ENCODE measurements at regions not wholly inside any gene's neighbourhood (a gene's known extent, or its start where the extent isn't known, plus 50 kb on each side); places are given as distances from the start of the nearest gene placed in this dataset.

- no peak for TF ChIP-seq POLR2A (IDR thresholded peaks at IDR 0.05)
- no peak for TF ChIP-seq CTCF (IDR thresholded peaks at IDR 0.05)
- TF ChIP-seq POLR2AphosphoS5 (IDR thresholded peaks at IDR 0.05): no peak
Measured at GRCh38 chr1:39146681-39147080, 57.8 kb upstream of the MACF1 start.
